GM21529 (cell line): ENCODE measurements at regions not wholly inside any gene's neighbourhood (a gene's known extent, or its start where the extent isn't known, plus 50 kb on each side); places are given as distances from the start of the nearest gene placed in this dataset.

Source experiments
- ATAC-seq: cut with Tn5 transposase; IDR thresholded peaks from one replicate; pipeline ENCODE4 v1.9.1; 2021; ENCODE audit not compliant: unreplicated experiment

- no peak for ATAC-seq
Measured at GRCh38 chr13:21757763-21758162, 86.9 kb downstream of the FGF9 start.

GRCh38 chr13:21758441-21758840, 87.6 kb downstream of the FGF9 start:
- ATAC-seq = no peak

GRCh38 chr13:21759463-21759862, 88.6 kb downstream of the FGF9 start:
- ATAC-seq = no peak

- ATAC-seq = no peak
Measured at GRCh38 chr13:21759911-21760310, 89.0 kb downstream of the FGF9 start.

GRCh38 chr13:21761770-21762169, 90.9 kb downstream of the FGF9 start:
- ATAC-seq = no peak

- ATAC-seq = no peak
Measured at GRCh38 chr13:21762512-21762911, 91.6 kb downstream of the FGF9 start.

GRCh38 chr13:21767032-21767431, 96.2 kb downstream of the FGF9 start:
- ATAC-seq = no peak

- ATAC-seq = no peak
Measured at GRCh38 chr13:21771075-21771474, 100.2 kb downstream of the FGF9 start.

- no peak for ATAC-seq
Measured at GRCh38 chr13:21777166-21777565, 106.3 kb downstream of the FGF9 start.

GRCh38 chr13:21777813-21778212, 106.9 kb downstream of the FGF9 start:
- ATAC-seq = no peak

GRCh38 chr13:21782736-21783135, 111.9 kb downstream of the FGF9 start:
- no peak for ATAC-seq

- ATAC-seq = no peak
Measured at GRCh38 chr13:21785990-21786389, 115.1 kb downstream of the FGF9 start.

- ATAC-seq = no peak
Measured at GRCh38 chr13:21796066-21796465, 125.2 kb downstream of the FGF9 start.

- no peak for ATAC-seq
Measured at GRCh38 chr13:21796775-21797514, 126.1 kb downstream of the FGF9 start.

GRCh38 chr13:21797736-21798135, 126.9 kb downstream of the FGF9 start:
- ATAC-seq = no peak

GRCh38 chr13:21798181-21798580, 127.3 kb downstream of the FGF9 start:
- ATAC-seq = no peak

- ATAC-seq = no peak
Measured at GRCh38 chr13:21799671-21800070, 128.8 kb downstream of the FGF9 start.

- ATAC-seq = no peak
Measured at GRCh38 chr13:21800837-21801616, 130.2 kb downstream of the FGF9 start.

- no peak for ATAC-seq
Measured at GRCh38 chr13:21805733-21806132, 134.9 kb downstream of the FGF9 start.

GRCh38 chr13:21812192-21812626, 141.3 kb downstream of the FGF9 start:
- no peak for ATAC-seq

GRCh38 chr13:21813110-21813509, 142.2 kb downstream of the FGF9 start:
- no peak for ATAC-seq

- no peak for ATAC-seq
Measured at GRCh38 chr13:21813844-21814243, 143.0 kb downstream of the FGF9 start.
